GM23338 (cell line): ENCODE measurements at regions not wholly inside any gene's neighbourhood (a gene's known extent, or its start where the extent isn't known, plus 50 kb on each side); places are given as distances from the start of the nearest gene placed in this dataset.

ENCODE experiments used
- ATAC-seq: fragments of 200-7000 bp; cut with Tn5 transposase; 3 replicates; pipeline ENCODE4 v1.9.1; 2020
- DNase-seq: peaks from one replicate; pipeline ENCODE4 v3.0.0-alpha.2; 2015; ENCODE audit warnings: low spot score
- H2AFZ ChIP-seq: fragments of 200-600 bp; sonication (generic); 2 replicates; pipeline ENCODE4 v1.8.0; 2016; ENCODE audit warnings: antibody characterized with exemption, mild to moderate bottlenecking, moderate library complexity
- H3F3A ChIP-seq: fragments of 200-600 bp; sonication (generic); replicated peaks from 2 replicates; pipeline ENCODE4 v1.8.0; 2017; ENCODE audit warnings: antibody characterized with exemption, mixed run types, low read depth
- H3K27ac ChIP-seq: fragments of 200-600 bp; sonication (generic); 2 replicates; pipeline ENCODE4 v1.6.1; 2016; ENCODE audit warnings: low read depth
- H3K27me3 ChIP-seq: fragments of 200-600 bp; sonication (generic); 2 replicates; pipeline ENCODE4 v1.8.0; 2016; ENCODE audit warnings: mild to moderate bottlenecking, mixed run types, moderate library complexity; ENCODE audit not compliant: insufficient read depth
- H3K36me3 ChIP-seq: fragments of 200-600 bp; sonication (generic); 2 replicates; pipeline ENCODE4 v1.8.0; 2016; ENCODE audit warnings: mild to moderate bottlenecking; ENCODE audit not compliant: insufficient read depth
- H3K4me1 ChIP-seq: fragments of 200-600 bp; sonication (generic); 2 replicates; pipeline ENCODE4 v1.8.0; 2016; ENCODE audit warnings: mild to moderate bottlenecking, moderate library complexity; ENCODE audit not compliant: insufficient read depth
- H3K4me2 ChIP-seq: fragments of 200-600 bp; sonication (generic); 2 replicates; pipeline ENCODE4 v1.7.1; 2017; ENCODE audit warnings: mixed run types
- H3K4me3 ChIP-seq: fragments of 200-600 bp; sonication (generic); 2 replicates; pipeline ENCODE4 v1.6.1; 2016; ENCODE audit warnings: mixed run types
- H3K79me2 ChIP-seq: fragments of 200-600 bp; sonication (generic); replicated peaks from 2 replicates; pipeline ENCODE4 v1.8.0; 2017; ENCODE audit warnings: mild to moderate bottlenecking; ENCODE audit not compliant: insufficient read depth
- H3K9me2 ChIP-seq: fragments of 200-600 bp; sonication (generic); 2 replicates; pipeline ENCODE4 v1.8.0; 2017; ENCODE audit not compliant: insufficient read depth
- H4K20me1 ChIP-seq: fragments of 200-600 bp; sonication (generic); replicated peaks from 2 replicates; pipeline ENCODE4 v1.8.0; 2017; ENCODE audit warnings: mild to moderate bottlenecking; ENCODE audit not compliant: insufficient read depth
- H3K27ac Mint-ChIP-seq: 2 replicates; pipeline ENCODE4 v1.8.0; 2020; ENCODE audit warnings: inconsistent platforms, mild to moderate bottlenecking, moderate library complexity, mixed read lengths
- H3K27me3 Mint-ChIP-seq: 3 replicates; pipeline ENCODE4 v1.8.0; 2022; ENCODE audit warnings: low read depth, mild to moderate bottlenecking, moderate library complexity, mixed read lengths, inconsistent platforms; ENCODE audit not compliant: insufficient read depth, poor library complexity
- H3K36me3 Mint-ChIP-seq: 3 replicates; pipeline ENCODE4 v1.8.0; 2021; ENCODE audit warnings: low read depth, mild to moderate bottlenecking, inconsistent platforms, moderate library complexity, mixed read lengths
- H3K4me1 Mint-ChIP-seq: 3 replicates; pipeline ENCODE4 v1.8.0; 2020; ENCODE audit warnings: mild to moderate bottlenecking, inconsistent platforms, mixed read lengths
- H3K4me3 Mint-ChIP-seq: 3 replicates; pipeline ENCODE4 v1.8.0; 2021; ENCODE audit warnings: moderate library complexity, mild to moderate bottlenecking, inconsistent platforms, mixed read lengths
- H3K9me3 Mint-ChIP-seq: 3 replicates; pipeline ENCODE4 v1.8.0; 2020; ENCODE audit warnings: moderate library complexity, mild to moderate bottlenecking, inconsistent platforms, mixed read lengths
- CREB1 ChIP-seq: fragments of 250-450 bp; sonication (Bioruptor Pico); IDR thresholded peaks from 2 replicates; pipeline ENCODE4 v1.5.0; 2020; ENCODE audit warnings: low read depth, mild to moderate bottlenecking, moderate library complexity
- EZH2 ChIP-seq: fragments of 200-600 bp; sonication (generic); IDR thresholded peaks from one replicate; pipeline ENCODE4 v1.8.0; 2017; ENCODE audit warnings: antibody characterized with exemption, mild to moderate bottlenecking, low read depth; ENCODE audit not compliant: unreplicated experiment
- EZH2phosphoT487 ChIP-seq: fragments of 200-600 bp; sonication (generic); IDR thresholded peaks from one replicate; pipeline ENCODE4 v1.8.1; 2018; ENCODE audit warnings: antibody characterized with exemption; ENCODE audit not compliant: unreplicated experiment
- JUNB ChIP-seq: IDR thresholded peaks from one replicate; pipeline ENCODE4 v1.6.1; 2016; ENCODE audit warnings: antibody characterized with exemption; ENCODE audit not compliant: unreplicated experiment
- STAT1 ChIP-seq: IDR thresholded peaks from one replicate; pipeline ENCODE4 v1.6.1; 2016; ENCODE audit warnings: antibody characterized with exemption; ENCODE audit not compliant: unreplicated experiment
- ZNF114 ChIP-seq: fragments of 250-450 bp; sonication (Bioruptor Pico); IDR thresholded peaks from 2 replicates; pipeline ENCODE4 v1.5.0; 2020; ENCODE audit warnings: mild to moderate bottlenecking, moderate library complexity
- TF ChIP-seq, protein P1 (sequence below), 2 experiments: fragments of 200-600 bp in 1 of 2; sonication (generic) in 1 of 2; conservative IDR thresholded peaks; 2 replicates each; pipeline versions ENCODE4 v1.5.1 to v1.6.1; 2016 to 2017; ENCODE audit warnings: antibody characterized with exemption in 2 of 2, low read depth in 2 of 2, mild to moderate bottlenecking in 2 of 2, moderate library complexity in 1 of 2
- TF ChIP-seq, protein P2 (sequence below): fragments of 250-450 bp; sonication (Bioruptor Pico); IDR thresholded peaks from 2 replicates; pipeline ENCODE4 v1.5.0; 2020; ENCODE audit warnings: mild to moderate bottlenecking, moderate library complexity
- TF ChIP-seq, protein P3 (sequence below): IDR thresholded peaks from 2 replicates; pipeline ENCODE4 v1.6.1; 2016; ENCODE audit warnings: antibody characterized with exemption
- TF ChIP-seq, protein P4 (sequence below): IDR thresholded peaks from one replicate; pipeline ENCODE4 v1.6.1; 2018; ENCODE audit warnings: antibody characterized with exemption; ENCODE audit not compliant: unreplicated experiment

DNA sequence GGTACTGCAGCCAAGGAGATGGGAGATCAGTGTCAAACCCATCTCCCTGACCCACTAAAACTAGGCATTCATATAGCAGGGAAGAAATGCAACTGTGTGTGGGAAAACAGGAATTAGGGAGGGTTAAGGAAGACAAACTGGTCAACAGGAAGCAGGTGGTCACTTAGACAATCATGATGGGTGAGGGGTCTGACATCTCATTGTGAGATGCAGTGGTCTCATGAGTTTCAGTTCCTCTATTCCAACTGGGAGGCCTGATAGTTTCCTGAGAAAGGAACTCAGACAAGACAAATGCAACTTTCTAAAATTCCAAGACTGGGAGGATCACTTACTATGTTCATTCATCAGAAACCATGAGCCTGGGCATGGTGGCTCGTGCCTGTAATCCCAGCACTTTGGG, 361.4 kb upstream of the C16orf82 start:
- no peak overlapping the region for H3K4me3 ChIP-seq
- Mint-ChIP-seq H3K4me3 (no peak overlapping the region), H3K27me3 (peaks cover 2% of the 10 kb centered on the region), H3K27ac (no peak overlapping the region), H3K36me3 (peaks cover 7% of the 10 kb centered on the region; the same call in 2 of the 3 replicates), H3K4me1 (peaks cover 8% of the 10 kb centered on the region), H3K9me3 (peaks cover 81% of the 10 kb centered on the region)
- TF ChIP-seq EZH2 (no peak), EZH2phosphoT487 (no peak), CREB1 (no peak), STAT1 (no peak), ZNF114 (no peak), JUNB (no peak)
- TF ChIP-seq, protein P1, sequence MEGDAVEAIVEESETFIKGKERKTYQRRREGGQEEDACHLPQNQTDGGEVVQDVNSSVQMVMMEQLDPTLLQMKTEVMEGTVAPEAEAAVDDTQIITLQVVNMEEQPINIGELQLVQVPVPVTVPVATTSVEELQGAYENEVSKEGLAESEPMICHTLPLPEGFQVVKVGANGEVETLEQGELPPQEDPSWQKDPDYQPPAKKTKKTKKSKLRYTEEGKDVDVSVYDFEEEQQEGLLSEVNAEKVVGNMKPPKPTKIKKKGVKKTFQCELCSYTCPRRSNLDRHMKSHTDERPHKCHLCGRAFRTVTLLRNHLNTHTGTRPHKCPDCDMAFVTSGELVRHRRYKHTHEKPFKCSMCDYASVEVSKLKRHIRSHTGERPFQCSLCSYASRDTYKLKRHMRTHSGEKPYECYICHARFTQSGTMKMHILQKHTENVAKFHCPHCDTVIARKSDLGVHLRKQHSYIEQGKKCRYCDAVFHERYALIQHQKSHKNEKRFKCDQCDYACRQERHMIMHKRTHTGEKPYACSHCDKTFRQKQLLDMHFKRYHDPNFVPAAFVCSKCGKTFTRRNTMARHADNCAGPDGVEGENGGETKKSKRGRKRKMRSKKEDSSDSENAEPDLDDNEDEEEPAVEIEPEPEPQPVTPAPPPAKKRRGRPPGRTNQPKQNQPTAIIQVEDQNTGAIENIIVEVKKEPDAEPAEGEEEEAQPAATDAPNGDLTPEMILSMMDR (conservative IDR thresholded peaks at IDR 0.05; ENCODE audit: low read depth in 2 of 2) = no peak
- TF ChIP-seq, protein P2, sequence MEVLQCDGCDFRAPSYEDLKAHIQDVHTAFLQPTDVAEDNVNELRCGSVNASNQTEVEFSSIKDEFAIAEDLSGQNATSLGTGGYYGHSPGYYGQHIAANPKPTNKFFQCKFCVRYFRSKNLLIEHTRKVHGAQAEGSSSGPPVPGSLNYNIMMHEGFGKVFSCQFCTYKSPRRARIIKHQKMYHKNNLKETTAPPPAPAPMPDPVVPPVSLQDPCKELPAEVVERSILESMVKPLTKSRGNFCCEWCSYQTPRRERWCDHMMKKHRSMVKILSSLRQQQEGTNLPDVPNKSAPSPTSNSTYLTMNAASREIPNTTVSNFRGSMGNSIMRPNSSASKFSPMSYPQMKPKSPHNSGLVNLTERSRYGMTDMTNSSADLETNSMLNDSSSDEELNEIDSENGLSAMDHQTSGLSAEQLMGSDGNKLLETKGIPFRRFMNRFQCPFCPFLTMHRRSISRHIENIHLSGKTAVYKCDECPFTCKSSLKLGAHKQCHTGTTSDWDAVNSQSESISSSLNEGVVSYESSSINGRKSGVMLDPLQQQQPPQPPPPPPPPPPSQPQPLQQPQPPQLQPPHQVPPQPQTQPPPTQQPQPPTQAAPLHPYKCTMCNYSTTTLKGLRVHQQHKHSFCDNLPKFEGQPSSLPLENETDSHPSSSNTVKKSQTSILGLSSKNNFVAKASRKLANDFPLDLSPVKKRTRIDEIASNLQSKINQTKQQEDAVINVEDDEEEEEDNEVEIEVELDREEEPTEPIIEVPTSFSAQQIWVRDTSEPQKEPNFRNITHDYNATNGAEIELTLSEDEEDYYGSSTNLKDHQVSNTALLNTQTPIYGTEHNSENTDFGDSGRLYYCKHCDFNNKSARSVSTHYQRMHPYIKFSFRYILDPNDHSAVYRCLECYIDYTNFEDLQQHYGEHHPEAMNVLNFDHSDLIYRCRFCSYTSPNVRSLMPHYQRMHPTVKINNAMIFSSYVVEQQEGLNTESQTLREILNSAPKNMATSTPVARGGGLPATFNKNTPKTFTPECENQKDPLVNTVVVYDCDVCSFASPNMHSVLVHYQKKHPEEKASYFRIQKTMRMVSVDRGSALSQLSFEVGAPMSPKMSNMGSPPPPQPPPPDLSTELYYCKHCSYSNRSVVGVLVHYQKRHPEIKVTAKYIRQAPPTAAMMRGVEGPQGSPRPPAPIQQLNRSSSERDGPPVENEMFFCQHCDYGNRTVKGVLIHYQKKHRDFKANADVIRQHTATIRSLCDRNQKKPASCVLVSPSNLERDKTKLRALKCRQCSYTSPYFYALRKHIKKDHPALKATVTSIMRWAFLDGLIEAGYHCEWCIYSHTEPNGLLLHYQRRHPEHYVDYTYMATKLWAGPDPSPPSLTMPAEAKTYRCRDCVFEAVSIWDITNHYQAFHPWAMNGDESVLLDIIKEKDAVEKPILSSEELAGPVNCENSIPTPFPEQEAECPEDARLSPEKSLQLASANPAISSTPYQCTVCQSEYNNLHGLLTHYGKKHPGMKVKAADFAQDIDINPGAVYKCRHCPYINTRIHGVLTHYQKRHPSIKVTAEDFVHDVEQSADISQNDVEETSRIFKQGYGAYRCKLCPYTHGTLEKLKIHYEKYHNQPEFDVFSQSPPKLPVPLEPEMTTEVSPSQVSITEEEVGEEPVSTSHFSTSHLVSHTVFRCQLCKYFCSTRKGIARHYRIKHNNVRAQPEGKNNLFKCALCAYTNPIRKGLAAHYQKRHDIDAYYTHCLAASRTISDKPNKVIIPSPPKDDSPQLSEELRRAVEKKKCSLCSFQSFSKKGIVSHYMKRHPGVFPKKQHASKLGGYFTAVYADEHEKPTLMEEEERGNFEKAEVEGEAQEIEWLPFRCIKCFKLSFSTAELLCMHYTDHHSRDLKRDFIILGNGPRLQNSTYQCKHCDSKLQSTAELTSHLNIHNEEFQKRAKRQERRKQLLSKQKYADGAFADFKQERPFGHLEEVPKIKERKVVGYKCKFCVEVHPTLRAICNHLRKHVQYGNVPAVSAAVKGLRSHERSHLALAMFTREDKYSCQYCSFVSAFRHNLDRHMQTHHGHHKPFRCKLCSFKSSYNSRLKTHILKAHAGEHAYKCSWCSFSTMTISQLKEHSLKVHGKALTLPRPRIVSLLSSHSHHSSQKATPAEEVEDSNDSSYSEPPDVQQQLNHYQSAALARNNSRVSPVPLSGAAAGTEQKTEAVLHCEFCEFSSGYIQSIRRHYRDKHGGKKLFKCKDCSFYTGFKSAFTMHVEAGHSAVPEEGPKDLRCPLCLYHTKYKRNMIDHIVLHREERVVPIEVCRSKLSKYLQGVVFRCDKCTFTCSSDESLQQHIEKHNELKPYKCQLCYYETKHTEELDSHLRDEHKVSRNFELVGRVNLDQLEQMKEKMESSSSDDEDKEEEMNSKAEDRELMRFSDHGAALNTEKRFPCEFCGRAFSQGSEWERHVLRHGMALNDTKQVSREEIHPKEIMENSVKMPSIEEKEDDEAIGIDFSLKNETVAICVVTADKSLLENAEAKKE = no peak
- TF ChIP-seq, protein P3, sequence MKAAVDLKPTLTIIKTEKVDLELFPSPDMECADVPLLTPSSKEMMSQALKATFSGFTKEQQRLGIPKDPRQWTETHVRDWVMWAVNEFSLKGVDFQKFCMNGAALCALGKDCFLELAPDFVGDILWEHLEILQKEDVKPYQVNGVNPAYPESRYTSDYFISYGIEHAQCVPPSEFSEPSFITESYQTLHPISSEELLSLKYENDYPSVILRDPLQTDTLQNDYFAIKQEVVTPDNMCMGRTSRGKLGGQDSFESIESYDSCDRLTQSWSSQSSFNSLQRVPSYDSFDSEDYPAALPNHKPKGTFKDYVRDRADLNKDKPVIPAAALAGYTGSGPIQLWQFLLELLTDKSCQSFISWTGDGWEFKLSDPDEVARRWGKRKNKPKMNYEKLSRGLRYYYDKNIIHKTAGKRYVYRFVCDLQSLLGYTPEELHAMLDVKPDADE = no peak
- TF ChIP-seq, protein P4, sequence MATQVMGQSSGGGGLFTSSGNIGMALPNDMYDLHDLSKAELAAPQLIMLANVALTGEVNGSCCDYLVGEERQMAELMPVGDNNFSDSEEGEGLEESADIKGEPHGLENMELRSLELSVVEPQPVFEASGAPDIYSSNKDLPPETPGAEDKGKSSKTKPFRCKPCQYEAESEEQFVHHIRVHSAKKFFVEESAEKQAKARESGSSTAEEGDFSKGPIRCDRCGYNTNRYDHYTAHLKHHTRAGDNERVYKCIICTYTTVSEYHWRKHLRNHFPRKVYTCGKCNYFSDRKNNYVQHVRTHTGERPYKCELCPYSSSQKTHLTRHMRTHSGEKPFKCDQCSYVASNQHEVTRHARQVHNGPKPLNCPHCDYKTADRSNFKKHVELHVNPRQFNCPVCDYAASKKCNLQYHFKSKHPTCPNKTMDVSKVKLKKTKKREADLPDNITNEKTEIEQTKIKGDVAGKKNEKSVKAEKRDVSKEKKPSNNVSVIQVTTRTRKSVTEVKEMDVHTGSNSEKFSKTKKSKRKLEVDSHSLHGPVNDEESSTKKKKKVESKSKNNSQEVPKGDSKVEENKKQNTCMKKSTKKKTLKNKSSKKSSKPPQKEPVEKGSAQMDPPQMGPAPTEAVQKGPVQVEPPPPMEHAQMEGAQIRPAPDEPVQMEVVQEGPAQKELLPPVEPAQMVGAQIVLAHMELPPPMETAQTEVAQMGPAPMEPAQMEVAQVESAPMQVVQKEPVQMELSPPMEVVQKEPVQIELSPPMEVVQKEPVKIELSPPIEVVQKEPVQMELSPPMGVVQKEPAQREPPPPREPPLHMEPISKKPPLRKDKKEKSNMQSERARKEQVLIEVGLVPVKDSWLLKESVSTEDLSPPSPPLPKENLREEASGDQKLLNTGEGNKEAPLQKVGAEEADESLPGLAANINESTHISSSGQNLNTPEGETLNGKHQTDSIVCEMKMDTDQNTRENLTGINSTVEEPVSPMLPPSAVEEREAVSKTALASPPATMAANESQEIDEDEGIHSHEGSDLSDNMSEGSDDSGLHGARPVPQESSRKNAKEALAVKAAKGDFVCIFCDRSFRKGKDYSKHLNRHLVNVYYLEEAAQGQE = no peak
- no peak for DNase-seq
- no peak overlapping the region for H2AFZ ChIP-seq
- no peak for ATAC-seq
- no peak overlapping the region for H3K27ac ChIP-seq
- H3F3A ChIP-seq = no peaks in the 10 kb centered on the region
- no peaks in the 10 kb centered on the region for H3K9me2 ChIP-seq
- no peaks in the 10 kb centered on the region for H4K20me1 ChIP-seq
- no peaks in the 10 kb centered on the region for H3K27me3 ChIP-seq
- H3K36me3 ChIP-seq = no peaks in the 10 kb centered on the region
- H3K79me2 ChIP-seq = no peaks in the 10 kb centered on the region
- H3K4me2 ChIP-seq = no peak overlapping the region
- no peaks in the 10 kb centered on the region for H3K4me1 ChIP-seq
